SK-N-SH (cell line): ENCODE measurements at regions not wholly inside any gene's neighbourhood (a gene's known extent, or its start where the extent isn't known, plus 50 kb on each side); places are given as distances from the start of the nearest gene placed in this dataset.

Source experiments
- CTCF ChIP-seq: fragments of 200-600 bp; sonication (generic); IDR thresholded peaks from 2 replicates; pipeline ENCODE4 v1.6.1; 2017; ENCODE audit warnings: antibody characterized with exemption, mild to moderate bottlenecking, moderate library complexity
- EP300 ChIP-seq, 2 experiments: IDR thresholded peaks; 2 replicates each; pipeline versions ENCODE4 v1.4.0 to v1.6.1; 2012; ENCODE audit warnings: borderline replicate concordance in 1 of 2, low read depth in 1 of 2, low read length in 1 of 2
- EZH2phosphoT487 ChIP-seq: fragments of 200-600 bp; sonication (generic); IDR thresholded peaks from 2 replicates; pipeline ENCODE4 v1.6.1; 2017; ENCODE audit warnings: low read depth, mixed run types, mild to moderate bottlenecking, antibody characterized with exemption, moderate library complexity, borderline replicate concordance
- FOXM1 ChIP-seq: IDR thresholded peaks from 2 replicates; pipeline ENCODE4 v1.4.0; 2012; ENCODE audit warnings: low read depth, mild to moderate bottlenecking
- MAX ChIP-seq: IDR thresholded peaks from 2 replicates; pipeline ENCODE4 v1.4.0; 2012; ENCODE audit warnings: low read depth
- NRF1 ChIP-seq: IDR thresholded peaks from 2 replicates; pipeline ENCODE4 v1.6.1; 2012; ENCODE audit warnings: low read depth, mild to moderate bottlenecking, low read length
- POLR2AphosphoS5 ChIP-seq: IDR thresholded peaks from 2 replicates; pipeline ENCODE4 v1.6.1; 2012; ENCODE audit warnings: low read depth, low read length
- RCOR1 ChIP-seq: fragments of 150-350 bp; IDR thresholded peaks from 2 replicates; pipeline ENCODE4 v1.6.1; 2017; ENCODE audit warnings: antibody characterized with exemption, low read length
- RFX5 ChIP-seq: IDR thresholded peaks from 2 replicates; pipeline ENCODE4 v1.6.1; 2012; ENCODE audit warnings: mild to moderate bottlenecking, improper control_type of control experiment, low read length
- TAF1 ChIP-seq: IDR thresholded peaks from 2 replicates; pipeline ENCODE4 v1.6.1; 2012; ENCODE audit warnings: low read depth, mild to moderate bottlenecking, low read length, moderate library complexity, borderline replicate concordance
- TCF12 ChIP-seq: IDR thresholded peaks from 2 replicates; pipeline ENCODE4 v1.4.0; 2012
- YY1 ChIP-seq: IDR thresholded peaks from 2 replicates; pipeline ENCODE4 v1.4.0; 2012; ENCODE audit warnings: low read depth, mild to moderate bottlenecking
- TF ChIP-seq, protein P1 (sequence below): fragments of 150-350 bp; IDR thresholded peaks from 2 replicates; pipeline ENCODE4 v1.6.1; 2017; ENCODE audit warnings: antibody characterized with exemption, low read length, low read depth, borderline replicate concordance

GRCh38 chr3:6523043-6523442, 337.9 kb upstream of the GRM7 start:
- no peak for TF ChIP-seq FOXM1
- no peak for TF ChIP-seq CTCF
- TF ChIP-seq, protein P1, sequence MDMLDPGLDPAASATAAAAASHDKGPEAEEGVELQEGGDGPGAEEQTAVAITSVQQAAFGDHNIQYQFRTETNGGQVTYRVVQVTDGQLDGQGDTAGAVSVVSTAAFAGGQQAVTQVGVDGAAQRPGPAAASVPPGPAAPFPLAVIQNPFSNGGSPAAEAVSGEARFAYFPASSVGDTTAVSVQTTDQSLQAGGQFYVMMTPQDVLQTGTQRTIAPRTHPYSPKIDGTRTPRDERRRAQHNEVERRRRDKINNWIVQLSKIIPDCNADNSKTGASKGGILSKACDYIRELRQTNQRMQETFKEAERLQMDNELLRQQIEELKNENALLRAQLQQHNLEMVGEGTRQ = no peak
- no peak for TF ChIP-seq RFX5
- TF ChIP-seq POLR2AphosphoS5 = no peak
- no peak for TF ChIP-seq YY1
- no peak for TF ChIP-seq TCF12
- TF ChIP-seq MAX = no peak
- no peak for TF ChIP-seq NRF1
- TF ChIP-seq RCOR1 = no peak
- TF ChIP-seq TAF1 = no peak
- no peak for TF ChIP-seq EP300 (IDR thresholded peaks at IDR 0.05; ENCODE audit: borderline replicate concordance in 1 of 2, low read depth in 1 of 2, low read length in 1 of 2)
- TF ChIP-seq EZH2phosphoT487 = no peak
